ENCODE measurements at regions not wholly inside any gene's neighbourhood (a gene's known extent, or its start where the extent isn't known, plus 50 kb on each side); places are given as distances from the start of the nearest gene placed in this dataset.

DNA sequence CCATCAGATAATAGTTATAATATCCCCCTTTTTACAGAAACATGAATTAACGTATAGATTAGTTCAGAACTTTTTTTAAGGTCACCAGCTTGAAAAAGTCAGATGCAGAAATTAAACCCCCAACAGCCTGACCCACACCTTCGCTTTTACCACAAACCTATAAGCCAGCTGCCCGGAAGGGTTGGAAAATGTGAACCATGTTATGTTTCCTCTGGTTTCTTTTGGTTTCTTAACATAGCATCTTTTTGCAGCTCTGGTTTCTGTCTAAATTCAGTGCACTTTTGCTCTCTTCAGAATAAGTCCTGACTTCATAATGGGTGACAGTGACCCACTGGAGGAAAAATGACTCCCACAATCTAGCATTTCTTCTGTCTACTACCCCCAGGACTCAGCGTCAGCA, 381.7 kb upstream of the DDX18 start:
- intact Hi-C loops (cut with micrococcal nuclease) = no loop called here

DNA sequence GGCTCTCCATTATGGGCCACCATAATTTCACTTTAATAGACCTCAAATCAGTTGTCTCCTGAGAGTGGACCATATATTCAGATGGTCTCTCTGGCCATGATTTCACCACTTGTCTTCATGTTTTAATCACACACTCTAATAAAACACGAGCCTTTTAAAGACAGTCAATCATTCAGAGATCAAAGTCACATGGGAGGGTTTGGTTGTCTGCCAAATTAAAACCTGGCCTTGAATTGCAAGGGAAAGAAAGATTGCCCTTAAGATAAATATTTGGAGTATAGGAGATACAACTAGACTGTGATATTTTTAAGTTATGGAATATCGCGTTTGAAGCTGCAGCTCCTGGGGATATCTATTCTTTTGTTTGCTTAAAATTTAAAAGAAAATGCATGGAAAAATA, 377.8 kb upstream of the DDX18 start:
- H3K4me1 ChIP-seq = no peaks in the 10 kb centered on the region
- no peaks in the 10 kb centered on the region for H3K9me3 ChIP-seq (replicated peaks)
- H3K36me3 ChIP-seq = no peaks in the 10 kb centered on the region
- H3K27me3 ChIP-seq (ENCODE audit: low read depth) = no peaks in the 10 kb centered on the region
- H3K27ac ChIP-seq (replicated peaks) = no peak overlapping the region
- H3K4me3 ChIP-seq = no peak overlapping the region
- TF ChIP-seq, protein P1, sequence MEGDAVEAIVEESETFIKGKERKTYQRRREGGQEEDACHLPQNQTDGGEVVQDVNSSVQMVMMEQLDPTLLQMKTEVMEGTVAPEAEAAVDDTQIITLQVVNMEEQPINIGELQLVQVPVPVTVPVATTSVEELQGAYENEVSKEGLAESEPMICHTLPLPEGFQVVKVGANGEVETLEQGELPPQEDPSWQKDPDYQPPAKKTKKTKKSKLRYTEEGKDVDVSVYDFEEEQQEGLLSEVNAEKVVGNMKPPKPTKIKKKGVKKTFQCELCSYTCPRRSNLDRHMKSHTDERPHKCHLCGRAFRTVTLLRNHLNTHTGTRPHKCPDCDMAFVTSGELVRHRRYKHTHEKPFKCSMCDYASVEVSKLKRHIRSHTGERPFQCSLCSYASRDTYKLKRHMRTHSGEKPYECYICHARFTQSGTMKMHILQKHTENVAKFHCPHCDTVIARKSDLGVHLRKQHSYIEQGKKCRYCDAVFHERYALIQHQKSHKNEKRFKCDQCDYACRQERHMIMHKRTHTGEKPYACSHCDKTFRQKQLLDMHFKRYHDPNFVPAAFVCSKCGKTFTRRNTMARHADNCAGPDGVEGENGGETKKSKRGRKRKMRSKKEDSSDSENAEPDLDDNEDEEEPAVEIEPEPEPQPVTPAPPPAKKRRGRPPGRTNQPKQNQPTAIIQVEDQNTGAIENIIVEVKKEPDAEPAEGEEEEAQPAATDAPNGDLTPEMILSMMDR (IDR thresholded peaks at IDR 0.05; ENCODE audit: borderline replicate concordance) = no peak
- intact Hi-C loops (cut with micrococcal nuclease) = no loop called here
- DNase-seq = no peak

More for the DNA sequence above, 381.7 kb upstream of the DDX18 start:
- DNase-seq = no peak
- no peaks in the 10 kb centered on the region for H3K36me3 ChIP-seq
- no peaks in the 10 kb centered on the region for H3K27me3 ChIP-seq (ENCODE audit: low read depth)
- H3K27ac ChIP-seq (replicated peaks) = no peak overlapping the region
- TF ChIP-seq, protein P1 (IDR thresholded peaks at IDR 0.05; ENCODE audit: borderline replicate concordance) = no peak
- no peaks in the 10 kb centered on the region for H3K4me1 ChIP-seq
- no peak overlapping the region for H3K4me3 ChIP-seq
- H3K9me3 ChIP-seq (replicated peaks) = no peaks in the 10 kb centered on the region

DNA sequence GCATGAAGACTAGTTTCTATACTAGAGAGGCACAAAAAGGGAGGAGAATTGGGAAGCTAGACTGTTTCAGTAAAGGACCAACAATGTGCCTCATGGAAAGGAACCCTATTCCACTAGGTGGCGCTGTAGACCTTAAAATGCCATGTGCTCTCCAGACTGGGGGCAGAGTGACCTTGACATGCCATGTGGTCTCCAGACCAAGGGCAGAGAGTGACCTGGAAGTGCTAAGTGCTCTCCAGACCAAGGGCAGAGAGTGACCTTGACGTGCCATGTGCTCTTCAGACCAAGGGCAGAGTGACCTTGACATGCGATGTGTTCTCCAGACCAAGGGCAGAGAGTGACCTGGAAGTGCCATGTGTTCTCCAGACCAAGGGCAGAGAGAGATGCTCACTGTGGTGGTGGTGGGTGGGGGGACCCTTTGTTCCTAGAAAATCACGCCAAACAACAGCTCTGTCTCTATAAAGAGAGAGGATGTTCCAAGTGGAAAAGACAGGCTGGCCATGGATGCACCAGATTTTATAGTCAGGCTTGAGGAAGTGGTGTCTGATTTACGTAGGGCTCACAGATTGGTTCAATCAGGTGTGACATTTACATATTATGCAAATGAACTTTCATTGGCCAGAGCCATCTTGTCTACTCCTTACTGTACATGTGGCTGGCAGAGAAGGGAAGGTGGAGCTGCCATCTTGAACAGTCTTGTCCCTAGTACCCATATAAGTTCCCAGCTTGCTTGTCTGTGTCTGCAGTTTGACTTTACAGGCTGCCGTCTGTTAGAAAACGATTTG, 344.0 kb upstream of the DDX18 start:
- TF ChIP-seq, protein P1 (IDR thresholded peaks at IDR 0.05; ENCODE audit: borderline replicate concordance) = peak; percentile 56
- Histone ChIP-seq H3K27me3 (ENCODE audit: low read depth) (no peaks in the 10 kb centered on the region), H3K9me3 (replicated peaks) (peaks cover 3% of the 10 kb centered on the region), H3K27ac (replicated peaks) (no peak overlapping the region), H3K36me3 (no peaks in the 10 kb centered on the region), H3K4me3 (no peak overlapping the region), H3K4me1 (no peaks in the 10 kb centered on the region)
- DNase-seq = no peak
- intact Hi-C loops (cut with micrococcal nuclease) = no loop called here

DNA sequence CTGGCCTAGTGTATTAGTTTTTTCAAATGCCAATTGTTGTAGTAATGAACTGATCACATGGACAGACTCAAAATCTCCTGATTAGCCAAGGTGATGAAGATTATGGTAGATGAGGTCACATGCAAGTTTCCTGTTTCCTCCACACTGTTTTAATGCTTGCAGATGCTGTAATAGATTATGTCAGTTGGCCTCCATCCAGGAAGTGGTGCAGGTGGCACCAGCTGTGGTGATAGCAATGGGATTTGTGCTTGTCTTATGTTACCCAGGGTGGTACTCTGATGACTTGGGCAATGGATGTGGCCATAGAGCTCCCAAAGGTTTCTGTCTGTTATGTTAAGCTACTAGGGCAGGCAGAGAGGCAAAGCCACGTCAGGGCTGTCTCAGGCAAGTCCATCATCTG, 332.9 kb upstream of the DDX18 start:
- H3K9me3 ChIP-seq (replicated peaks) = peaks cover 44% of the 10 kb centered on the region
- H3K4me1 ChIP-seq = no peaks in the 10 kb centered on the region
- no peaks in the 10 kb centered on the region for H3K27me3 ChIP-seq (ENCODE audit: low read depth)
- H3K36me3 ChIP-seq = no peaks in the 10 kb centered on the region
- no peak for DNase-seq
- no peak overlapping the region for H3K27ac ChIP-seq (replicated peaks)
- H3K4me3 ChIP-seq = no peak overlapping the region
- intact Hi-C loops (cut with micrococcal nuclease) = no loop called here
- TF ChIP-seq, protein P1 (IDR thresholded peaks at IDR 0.05; ENCODE audit: borderline replicate concordance) = no peak

DNA sequence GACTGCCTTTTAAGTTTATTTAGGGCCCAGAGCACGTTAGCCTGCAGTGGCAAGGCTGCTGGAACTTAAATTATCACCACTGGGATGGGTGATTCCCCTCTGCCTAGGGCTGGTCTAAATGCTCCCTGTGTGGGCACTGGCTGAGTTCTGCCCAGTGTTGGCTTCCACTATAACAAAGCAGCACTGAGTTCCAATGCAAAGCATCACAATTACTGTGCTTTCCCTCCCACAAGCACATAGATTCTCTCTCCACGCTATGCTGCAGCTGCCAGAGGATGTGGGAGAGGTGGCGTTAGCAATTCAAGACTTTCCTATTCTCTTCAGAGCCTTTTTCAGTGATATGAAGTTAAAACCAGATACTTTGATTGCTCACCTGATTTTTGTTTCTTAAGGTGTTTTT, 328.9 kb upstream of the DDX18 start:
- TF ChIP-seq, protein P1 (IDR thresholded peaks at IDR 0.05; ENCODE audit: borderline replicate concordance) = no peak
- DNase-seq = no peak
- H3K36me3 ChIP-seq = no peaks in the 10 kb centered on the region
- no peaks in the 10 kb centered on the region for H3K27me3 ChIP-seq (ENCODE audit: low read depth)
- H3K27ac ChIP-seq (replicated peaks) = no peak overlapping the region
- H3K9me3 ChIP-seq (replicated peaks) = peaks cover 9% of the 10 kb centered on the region
- no peak overlapping the region for H3K4me3 ChIP-seq
- intact Hi-C loops (cut with micrococcal nuclease) = no loop called here
- no peaks in the 10 kb centered on the region for H3K4me1 ChIP-seq

Data from left ventricle myocardium inferior (tissue), 1 donor.